Ascending aorta (tissue), 2 donors: ENCODE measurements at regions not wholly inside any gene's neighbourhood (a gene's known extent, or its start where the extent isn't known, plus 50 kb on each side); places are given as distances from the start of the nearest gene placed in this dataset.

ENCODE experiments used
- DNase-seq, 2 donors: peaks; one replicate each; pipeline ENCODE4 v3.0.0-alpha.2; 2019; ENCODE audit warnings: low spot score in 2 of 2
- H3K27ac ChIP-seq, 2 donors: fragments of 200-600 bp; sonication (generic); one replicate each; pipeline ENCODE4 v1.5.1; 2016 to 2017; ENCODE audit warnings: mild to moderate bottlenecking in 1 of 2
- H3K27me3 ChIP-seq: fragments of 200-600 bp; sonication (generic); one replicate; pipeline ENCODE4 v1.5.1; 2017
- H3K36me3 ChIP-seq, 2 donors: fragments of 200-600 bp; sonication (generic); one replicate each; pipeline ENCODE4 v1.5.1; 2016
- H3K4me1 ChIP-seq, 2 donors: fragments of 200-600 bp; sonication (generic); one replicate each; pipeline ENCODE4 v1.5.1; 2016 to 2017; ENCODE audit warnings: mild to moderate bottlenecking in 1 of 2
- H3K4me3 ChIP-seq, 2 donors: fragments of 200-600 bp; sonication (generic); one replicate each; pipeline ENCODE4 v1.5.1; 2016 to 2017; ENCODE audit warnings: mild to moderate bottlenecking in 1 of 2
- H3K9me3 ChIP-seq, 2 donors: fragments of 200-600 bp; sonication (generic); one replicate each; pipeline ENCODE4 v1.5.1; 2016
- intact Hi-C: fragments of 100-400 bp; cut with DNase I; formaldehyde crosslinking; loops from one replicate; pipeline ENCODE4 v1.15.1; 2023
- TF ChIP-seq, protein P1 (sequence below), 3 experiments: fragments of 200-600 bp in 2 of 3; fragments of 450-650 bp in 1 of 3; sonication (generic) in 2 of 3; IDR thresholded peaks; one replicate each; pipeline ENCODE4 v1.5.1; 2016 to 2019; ENCODE audit warnings: antibody characterized with exemption in 3 of 3, mild to moderate bottlenecking in 1 of 3, moderate library complexity in 1 of 3

DNA sequence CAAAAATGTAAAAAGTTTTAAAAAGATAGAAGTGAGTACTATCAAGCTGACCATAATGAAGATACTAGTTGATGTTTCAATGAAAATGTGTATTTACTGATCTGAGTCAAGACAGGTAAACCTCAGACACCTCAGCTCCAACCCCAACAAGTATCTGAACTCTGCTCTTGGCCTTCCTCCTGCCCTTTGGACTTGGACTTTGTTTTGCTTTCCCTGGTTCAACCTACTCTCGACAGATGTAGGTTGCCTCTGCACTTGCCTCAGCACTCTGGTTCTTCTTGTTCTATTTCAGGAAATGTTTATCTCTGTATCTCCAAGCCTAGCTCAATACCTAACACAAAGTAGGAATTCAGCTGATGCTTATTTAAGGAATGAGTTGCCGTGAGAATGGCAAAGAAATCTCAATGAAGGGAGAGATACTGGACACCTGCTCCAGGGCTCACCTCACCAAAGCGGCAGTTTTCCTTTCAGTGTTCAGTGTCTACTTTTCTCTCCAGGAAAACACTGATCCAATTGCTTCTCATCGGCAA lies 248.8 kb upstream of the CTAGE1 start:
- DNase-seq = no peak
- TF ChIP-seq, protein P1, sequence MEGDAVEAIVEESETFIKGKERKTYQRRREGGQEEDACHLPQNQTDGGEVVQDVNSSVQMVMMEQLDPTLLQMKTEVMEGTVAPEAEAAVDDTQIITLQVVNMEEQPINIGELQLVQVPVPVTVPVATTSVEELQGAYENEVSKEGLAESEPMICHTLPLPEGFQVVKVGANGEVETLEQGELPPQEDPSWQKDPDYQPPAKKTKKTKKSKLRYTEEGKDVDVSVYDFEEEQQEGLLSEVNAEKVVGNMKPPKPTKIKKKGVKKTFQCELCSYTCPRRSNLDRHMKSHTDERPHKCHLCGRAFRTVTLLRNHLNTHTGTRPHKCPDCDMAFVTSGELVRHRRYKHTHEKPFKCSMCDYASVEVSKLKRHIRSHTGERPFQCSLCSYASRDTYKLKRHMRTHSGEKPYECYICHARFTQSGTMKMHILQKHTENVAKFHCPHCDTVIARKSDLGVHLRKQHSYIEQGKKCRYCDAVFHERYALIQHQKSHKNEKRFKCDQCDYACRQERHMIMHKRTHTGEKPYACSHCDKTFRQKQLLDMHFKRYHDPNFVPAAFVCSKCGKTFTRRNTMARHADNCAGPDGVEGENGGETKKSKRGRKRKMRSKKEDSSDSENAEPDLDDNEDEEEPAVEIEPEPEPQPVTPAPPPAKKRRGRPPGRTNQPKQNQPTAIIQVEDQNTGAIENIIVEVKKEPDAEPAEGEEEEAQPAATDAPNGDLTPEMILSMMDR (IDR thresholded peaks at IDR 0.05) = no peak
- H3K9me3 ChIP-seq = peaks cover 0 to 9% of the 10 kb centered on the region in 2 donors
- no peaks in the 10 kb centered on the region for H3K27me3 ChIP-seq
- no peak overlapping the region for H3K4me3 ChIP-seq
- no peaks in the 10 kb centered on the region for H3K4me1 ChIP-seq
- H3K36me3 ChIP-seq = no peaks in the 10 kb centered on the region
- H3K27ac ChIP-seq = no peak overlapping the region
- intact Hi-C loops = no loop called here

DNA sequence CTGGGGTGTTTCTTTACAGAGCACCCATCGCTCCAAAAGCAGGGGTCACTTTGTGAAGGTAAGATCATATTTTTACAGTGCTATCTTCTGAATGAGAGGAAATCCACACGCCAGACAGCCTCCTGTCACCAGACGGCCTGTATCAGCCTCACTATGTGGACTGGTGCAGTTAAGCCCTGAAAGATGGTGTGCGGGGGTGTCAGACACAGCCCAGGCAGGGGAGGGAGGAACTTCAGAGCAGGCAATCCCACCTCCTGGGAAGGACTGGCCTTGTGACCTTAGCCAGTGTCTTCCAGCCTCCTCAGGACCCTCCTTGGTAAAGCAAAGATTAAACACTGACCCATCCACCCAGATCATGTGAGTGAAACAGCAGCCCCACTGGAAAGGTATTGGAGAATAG lies 249.4 kb upstream of the CTAGE1 start:
- DNase-seq = no peak
- no peaks in the 10 kb centered on the region for H3K36me3 ChIP-seq
- TF ChIP-seq, protein P1 (IDR thresholded peaks at IDR 0.05) = no peak
- H3K4me1 ChIP-seq = no peaks in the 10 kb centered on the region
- intact Hi-C loops = no loop called here
- H3K27me3 ChIP-seq = no peaks in the 10 kb centered on the region
- no peak overlapping the region for H3K4me3 ChIP-seq
- H3K9me3 ChIP-seq = peaks cover 0 to 9% of the 10 kb centered on the region in 2 donors
- H3K27ac ChIP-seq = no peak overlapping the region

- Histone ChIP-seq H3K4me3 (no peak overlapping the region), H3K27me3 (no peaks in the 10 kb centered on the region), H3K36me3 (no peaks in the 10 kb centered on the region), H3K4me1 (no peaks in the 10 kb centered on the region), H3K9me3 (peaks cover 0 to 9% of the 10 kb centered on the region in 2 donors), H3K27ac (peak overlapping the region in 1 of 2 donors; percentile 34)
- TF ChIP-seq, protein P1 (IDR thresholded peaks at IDR 0.05) = no peak
- DNase-seq = no peak
- intact Hi-C loops = no loop called here
Observed at GRCh38 chr18:22667616-22668422, 250.1 kb upstream of the CTAGE1 start.

DNA sequence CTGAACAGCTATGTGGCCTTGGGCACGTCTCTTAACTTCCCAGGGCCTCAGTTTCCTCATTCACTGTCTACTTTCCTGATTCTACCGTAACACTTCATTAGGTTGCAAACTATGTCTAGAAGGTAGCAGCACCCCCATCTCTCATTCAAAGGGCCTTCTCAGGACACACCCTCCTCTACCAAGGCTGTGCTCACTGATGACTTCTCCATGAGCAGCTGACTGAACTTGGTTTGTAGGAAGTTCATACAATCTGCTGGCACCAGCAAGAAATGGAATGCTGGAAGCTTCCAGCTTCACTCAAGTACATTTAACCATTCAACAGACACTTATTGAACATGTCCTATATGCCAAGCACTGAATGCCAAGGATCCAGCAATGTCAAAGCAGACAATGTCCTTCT lies 250.8 kb upstream of the CTAGE1 start:
- intact Hi-C loops = no loop called here
- DNase-seq = no peak
- TF ChIP-seq, protein P1 (IDR thresholded peaks at IDR 0.05) = no peak
- Histone ChIP-seq H3K36me3 (no peaks in the 10 kb centered on the region), H3K9me3 (peaks cover 0 to 7% of the 10 kb centered on the region in 2 donors), H3K27me3 (no peaks in the 10 kb centered on the region), H3K4me1 (no peaks in the 10 kb centered on the region), H3K4me3 (no peak overlapping the region), H3K27ac (no peak overlapping the region)

GRCh38 chr18:22670914-22671313 lies 253.2 kb upstream of the CTAGE1 start:
- DNase-seq = no peak
- peaks cover 4% of the 10 kb centered on the region in 2 donors for H3K9me3 ChIP-seq
- no peak overlapping the region for H3K4me3 ChIP-seq
- H3K4me1 ChIP-seq = no peaks in the 10 kb centered on the region
- TF ChIP-seq, protein P1 (IDR thresholded peaks at IDR 0.05) = no peak
- intact Hi-C loops = no loop called here
- no peaks in the 10 kb centered on the region for H3K36me3 ChIP-seq
- H3K27me3 ChIP-seq = no peaks in the 10 kb centered on the region
- H3K27ac ChIP-seq = no peak overlapping the region
